ENCODE measurements at regions not wholly inside any gene's neighbourhood (a gene's known extent, or its start where the extent isn't known, plus 50 kb on each side); places are given as distances from the start of the nearest gene placed in this dataset.

DNA sequence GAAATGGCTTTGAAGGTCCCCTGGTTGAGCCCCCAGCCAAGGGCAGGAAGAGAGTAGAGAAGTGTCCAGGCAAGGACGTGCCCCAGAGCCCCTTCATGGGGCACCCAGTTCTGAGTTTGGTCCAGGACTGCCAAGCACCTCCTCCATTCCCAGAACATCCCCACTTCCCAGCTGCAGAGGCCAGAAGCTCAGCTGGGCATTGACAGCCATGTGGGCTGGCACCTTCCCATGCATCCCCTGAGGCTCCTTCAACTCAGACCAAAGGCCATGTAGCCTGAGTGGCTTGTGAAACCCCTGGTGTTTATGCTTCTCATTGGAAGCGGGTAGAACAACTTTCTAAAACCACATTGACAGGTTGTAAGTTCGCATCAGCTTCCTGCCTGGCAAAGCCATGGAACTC lies 789.6 kb downstream of the TBC1D22A start:
- BruUV-seq (replicated peaks), result no TSS peak
- Histone ChIP-seq H3F3A (ENCODE audit: low read length, unreplicated experiment) (no peaks in the 10 kb centered on the region), H3K4me3 (ENCODE audit: low read length) (no peak overlapping the region), H4K20me1 (ENCODE audit: low read length) (no peaks in the 10 kb centered on the region), H3K4me2 (ENCODE audit: low read length) (no peak overlapping the region), H3K79me2 (ENCODE audit: low read length) (no peaks in the 10 kb centered on the region), H3K9me3 (ENCODE audit: low read length) (no peaks in the 10 kb centered on the region), H3K27ac (ENCODE audit: low read length) (no peak overlapping the region), H3K36me3 (ENCODE audit: low read depth, low read length) (no peaks in the 10 kb centered on the region), H2AFZ (ENCODE audit: low read length) (no peak overlapping the region), H3K27me3 (ENCODE audit: low read length) (peaks cover 20% of the 10 kb centered on the region), H3K9me2 (replicated peaks; ENCODE audit: low read length) (no peaks in the 10 kb centered on the region), H3K4me1 (ENCODE audit: insufficient read depth, low read length) (no peaks in the 10 kb centered on the region), H3K9ac (ENCODE audit: low read length) (no peak overlapping the region)
- CTCF ChIA-PET, result no interaction called here
- POLR2A ChIA-PET (ENCODE audit: unreplicated experiment), result no interaction called here
- intact Hi-C loops (cut with micrococcal nuclease), result no loop called here
- no peak for TF ChIP-seq EZH2phosphoT487 (IDR thresholded peaks at IDR 0.05; ENCODE audit: borderline replicate concordance, low read length)
- no peak for DNase-seq
- no peak for ATAC-seq

DNA sequence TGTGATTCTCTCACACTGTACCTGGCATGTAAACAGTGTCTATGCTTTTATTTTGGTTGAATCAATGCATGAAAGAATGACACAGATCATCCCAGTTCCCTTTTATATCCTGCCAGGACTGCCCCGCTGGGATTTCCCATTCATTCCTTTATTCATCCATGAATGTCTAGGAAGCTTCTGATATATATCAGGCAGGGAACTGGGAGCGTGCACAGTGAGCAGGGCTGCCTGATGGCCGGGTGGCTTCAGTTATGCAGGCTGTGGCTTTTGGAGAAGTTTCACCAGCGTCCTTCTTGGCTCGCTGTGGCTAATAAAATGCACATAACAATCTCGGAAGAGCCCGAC lies 789.0 kb downstream of the TBC1D22A start:
- H3K36me3 ChIP-seq (ENCODE audit: low read depth, low read length), result no peaks in the 10 kb centered on the region

DNA sequence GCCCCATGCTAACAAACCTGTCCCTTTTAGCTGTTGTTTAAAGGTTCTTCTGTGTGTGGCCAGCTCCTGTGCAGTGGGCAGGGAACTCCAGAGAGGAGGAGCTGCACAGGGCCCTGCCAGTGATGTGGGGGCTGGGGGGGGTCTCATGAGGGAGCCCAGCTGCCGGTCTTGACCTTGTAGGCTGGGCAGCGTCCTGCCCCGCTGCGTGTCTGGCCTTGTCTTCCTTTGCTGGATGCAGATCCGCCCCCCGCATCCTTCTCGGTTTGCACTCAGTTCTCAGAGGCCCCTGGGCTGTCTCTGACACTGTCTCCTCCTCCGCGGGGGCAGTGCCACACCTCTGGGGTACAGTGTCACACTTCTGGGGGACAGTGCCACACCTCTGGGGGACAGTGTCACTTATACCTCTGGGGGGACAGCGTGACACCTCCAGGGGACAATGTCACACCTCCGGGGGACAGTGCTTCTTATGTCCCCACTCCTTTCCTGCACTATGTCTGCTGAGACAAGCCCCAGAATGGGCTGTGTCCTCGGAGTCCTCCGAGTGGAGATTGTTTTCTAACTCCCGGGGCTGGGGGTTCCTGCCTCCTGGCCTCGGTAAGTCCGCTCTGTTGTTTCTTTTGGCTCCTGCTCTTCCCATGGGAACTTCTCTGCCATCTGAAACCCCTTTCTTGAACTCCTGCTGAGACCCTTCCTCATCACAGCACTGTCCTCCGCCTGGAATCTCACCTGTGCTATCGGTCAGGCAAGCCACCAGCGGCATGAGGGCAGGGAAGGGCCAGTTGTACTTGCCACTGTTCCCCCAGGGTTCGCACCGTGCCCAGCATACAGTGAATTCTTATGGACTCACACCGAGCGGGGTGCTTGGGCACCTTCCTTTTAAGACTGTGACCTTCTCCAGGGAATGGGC lies 788.3 kb downstream of the TBC1D22A start:
- no peak overlapping the region for H3K9ac ChIP-seq (ENCODE audit: low read length)
- no peak overlapping the region for H2AFZ ChIP-seq (ENCODE audit: low read length)
- H3K4me1 ChIP-seq (ENCODE audit: insufficient read depth, low read length), result no peaks in the 10 kb centered on the region
- no peak overlapping the region for H3K27ac ChIP-seq (ENCODE audit: low read length)
- no peaks in the 10 kb centered on the region for H3F3A ChIP-seq (ENCODE audit: low read length, unreplicated experiment)
- DNase-seq (no peak), ATAC-seq (no peak)
- H4K20me1 ChIP-seq (ENCODE audit: low read length), result no peaks in the 10 kb centered on the region
- H3K36me3 ChIP-seq (ENCODE audit: low read depth, low read length), result no peaks in the 10 kb centered on the region
- H3K27me3 ChIP-seq (ENCODE audit: low read length), result peaks cover 20% of the 10 kb centered on the region
- no peaks in the 10 kb centered on the region for H3K9me2 ChIP-seq (replicated peaks; ENCODE audit: low read length)
- no TSS peak for BruUV-seq (replicated peaks)
- intact Hi-C loops (cut with micrococcal nuclease), result no loop called here
- no peaks in the 10 kb centered on the region for H3K79me2 ChIP-seq (ENCODE audit: low read length)
- TF ChIP-seq EZH2phosphoT487 (IDR thresholded peaks at IDR 0.05; ENCODE audit: borderline replicate concordance, low read length) (no peak), EZH2 (IDR thresholded peaks at IDR 0.05; ENCODE audit: low read length, unreplicated experiment) (no peak)
- TF ChIP-seq, protein P1, sequence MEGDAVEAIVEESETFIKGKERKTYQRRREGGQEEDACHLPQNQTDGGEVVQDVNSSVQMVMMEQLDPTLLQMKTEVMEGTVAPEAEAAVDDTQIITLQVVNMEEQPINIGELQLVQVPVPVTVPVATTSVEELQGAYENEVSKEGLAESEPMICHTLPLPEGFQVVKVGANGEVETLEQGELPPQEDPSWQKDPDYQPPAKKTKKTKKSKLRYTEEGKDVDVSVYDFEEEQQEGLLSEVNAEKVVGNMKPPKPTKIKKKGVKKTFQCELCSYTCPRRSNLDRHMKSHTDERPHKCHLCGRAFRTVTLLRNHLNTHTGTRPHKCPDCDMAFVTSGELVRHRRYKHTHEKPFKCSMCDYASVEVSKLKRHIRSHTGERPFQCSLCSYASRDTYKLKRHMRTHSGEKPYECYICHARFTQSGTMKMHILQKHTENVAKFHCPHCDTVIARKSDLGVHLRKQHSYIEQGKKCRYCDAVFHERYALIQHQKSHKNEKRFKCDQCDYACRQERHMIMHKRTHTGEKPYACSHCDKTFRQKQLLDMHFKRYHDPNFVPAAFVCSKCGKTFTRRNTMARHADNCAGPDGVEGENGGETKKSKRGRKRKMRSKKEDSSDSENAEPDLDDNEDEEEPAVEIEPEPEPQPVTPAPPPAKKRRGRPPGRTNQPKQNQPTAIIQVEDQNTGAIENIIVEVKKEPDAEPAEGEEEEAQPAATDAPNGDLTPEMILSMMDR (conservative IDR thresholded peaks at IDR 0.05; ENCODE audit: low read depth, low read length), result no peak
- no peak overlapping the region for H3K4me3 ChIP-seq (ENCODE audit: low read length)
- no peaks in the 10 kb centered on the region for H3K9me3 ChIP-seq (ENCODE audit: low read length)
- ChIA-PET POLR2A (ENCODE audit: unreplicated experiment) (no interaction called here), CTCF (no interaction called here)
- H3K4me2 ChIP-seq (ENCODE audit: low read length), result no peak overlapping the region

More for the DNA sequence above, 789.0 kb downstream of the TBC1D22A start:
- H2AFZ ChIP-seq (ENCODE audit: low read length), result no peak overlapping the region
- no peaks in the 10 kb centered on the region for H3K9me3 ChIP-seq (ENCODE audit: low read length)
- CTCF ChIA-PET, result no interaction called here
- no peak overlapping the region for H3K4me3 ChIP-seq (ENCODE audit: low read length)
- no peaks in the 10 kb centered on the region for H3K9me2 ChIP-seq (replicated peaks; ENCODE audit: low read length)
- H3K9ac ChIP-seq (ENCODE audit: low read length), result no peak overlapping the region
- TF ChIP-seq EZH2phosphoT487 (IDR thresholded peaks at IDR 0.05; ENCODE audit: borderline replicate concordance, low read length), result no peak
- no peak for TF ChIP-seq EZH2 (IDR thresholded peaks at IDR 0.05; ENCODE audit: low read length, unreplicated experiment)
- TF ChIP-seq, protein P1 (conservative IDR thresholded peaks at IDR 0.05; ENCODE audit: low read depth, low read length), result no peak
- H4K20me1 ChIP-seq (ENCODE audit: low read length), result no peaks in the 10 kb centered on the region
- H3F3A ChIP-seq (ENCODE audit: low read length, unreplicated experiment), result no peaks in the 10 kb centered on the region
- H3K27ac ChIP-seq (ENCODE audit: low read length), result no peak overlapping the region
- ATAC-seq (no peak), DNase-seq (no peak)
- peaks cover 20% of the 10 kb centered on the region for H3K27me3 ChIP-seq (ENCODE audit: low read length)
- no peak overlapping the region for H3K4me2 ChIP-seq (ENCODE audit: low read length)
- no TSS peak for BruUV-seq (replicated peaks)
- POLR2A ChIA-PET (ENCODE audit: unreplicated experiment), result no interaction called here
- no peaks in the 10 kb centered on the region for H3K79me2 ChIP-seq (ENCODE audit: low read length)
- intact Hi-C loops (cut with micrococcal nuclease), result no loop called here
- no peaks in the 10 kb centered on the region for H3K4me1 ChIP-seq (ENCODE audit: insufficient read depth, low read length)

Measured in PC-3 (cell line).